ENCODE measurements at regions not wholly inside any gene's neighbourhood (a gene's known extent, or its start where the extent isn't known, plus 50 kb on each side); places are given as distances from the start of the nearest gene placed in this dataset.

DNA sequence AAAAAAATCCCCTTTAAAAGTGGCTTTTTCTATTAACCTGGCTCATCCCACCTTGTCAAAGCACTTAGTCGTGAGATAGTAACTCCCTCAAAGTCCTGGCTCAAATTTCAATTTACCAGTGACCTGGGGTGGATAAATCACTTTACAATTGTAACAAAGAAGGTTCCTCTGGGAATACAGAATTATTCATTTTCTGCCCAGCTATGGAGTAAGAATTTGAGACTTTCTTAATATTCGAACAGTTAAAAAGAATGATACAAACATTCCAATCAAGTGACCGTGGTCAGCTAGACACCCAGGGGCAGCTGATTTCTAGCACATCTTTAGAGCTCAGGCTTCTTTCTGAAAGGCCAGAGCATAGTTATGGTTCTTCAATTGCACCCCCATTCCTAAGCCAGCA, 291.0 kb upstream of the TGFBR2 start:
- Mint-ChIP-seq H3K4me3 (no peak overlapping the region), H3K27me3 (ENCODE audit: insufficient read depth, low read depth, poor library complexity) (no peaks in the 10 kb centered on the region), H3K9me3 (peaks cover 3% of the 10 kb centered on the region; the same call in 1 of the 3 replicates), H3K36me3 (ENCODE audit: low read depth) (0 out of 3 replicates have a peak, but pooled peaks cover 2% of the 10 kb centered on the region), H3K27ac (no peak overlapping the region), H3K4me1 (0 out of 3 replicates have a peak, but pooled peaks cover 2% of the 10 kb centered on the region)
- Histone ChIP-seq H3K4me1 (ENCODE audit: insufficient read depth) (no peaks in the 10 kb centered on the region), H3K36me3 (ENCODE audit: insufficient read depth) (no peaks in the 10 kb centered on the region), H3F3A (replicated peaks; ENCODE audit: low read depth) (no peaks in the 10 kb centered on the region), H3K27ac (ENCODE audit: low read depth) (no peak overlapping the region), H3K27me3 (ENCODE audit: insufficient read depth) (no peaks in the 10 kb centered on the region), H3K79me2 (replicated peaks; ENCODE audit: insufficient read depth) (no peaks in the 10 kb centered on the region), H3K4me2 (no peak overlapping the region), H3K9me2 (ENCODE audit: insufficient read depth) (no peaks in the 10 kb centered on the region), H4K20me1 (replicated peaks; ENCODE audit: insufficient read depth) (no peaks in the 10 kb centered on the region), H3K4me3 (no peak overlapping the region), H2AFZ (no peak overlapping the region)
- DNase-seq (ENCODE audit: low spot score) (no peak), ATAC-seq (no peak)
- TF ChIP-seq STAT1 (IDR thresholded peaks at IDR 0.05; ENCODE audit: unreplicated experiment) (no peak), EZH2 (IDR thresholded peaks at IDR 0.05; ENCODE audit: low read depth, unreplicated experiment) (no peak), ZNF114 (CRISPR knock-in tag; IDR thresholded peaks at IDR 0.05) (no peak), JUNB (IDR thresholded peaks at IDR 0.05; ENCODE audit: unreplicated experiment) (no peak), ZNF331 (CRISPR knock-in tag; IDR thresholded peaks at IDR 0.05; ENCODE audit: low read depth) (no peak), NANOG (IDR thresholded peaks at IDR 0.05; ENCODE audit: borderline replicate concordance) (no peak), CREB1 (CRISPR knock-in tag; IDR thresholded peaks at IDR 0.05; ENCODE audit: low read depth) (no peak)
- TF ChIP-seq, protein P1, sequence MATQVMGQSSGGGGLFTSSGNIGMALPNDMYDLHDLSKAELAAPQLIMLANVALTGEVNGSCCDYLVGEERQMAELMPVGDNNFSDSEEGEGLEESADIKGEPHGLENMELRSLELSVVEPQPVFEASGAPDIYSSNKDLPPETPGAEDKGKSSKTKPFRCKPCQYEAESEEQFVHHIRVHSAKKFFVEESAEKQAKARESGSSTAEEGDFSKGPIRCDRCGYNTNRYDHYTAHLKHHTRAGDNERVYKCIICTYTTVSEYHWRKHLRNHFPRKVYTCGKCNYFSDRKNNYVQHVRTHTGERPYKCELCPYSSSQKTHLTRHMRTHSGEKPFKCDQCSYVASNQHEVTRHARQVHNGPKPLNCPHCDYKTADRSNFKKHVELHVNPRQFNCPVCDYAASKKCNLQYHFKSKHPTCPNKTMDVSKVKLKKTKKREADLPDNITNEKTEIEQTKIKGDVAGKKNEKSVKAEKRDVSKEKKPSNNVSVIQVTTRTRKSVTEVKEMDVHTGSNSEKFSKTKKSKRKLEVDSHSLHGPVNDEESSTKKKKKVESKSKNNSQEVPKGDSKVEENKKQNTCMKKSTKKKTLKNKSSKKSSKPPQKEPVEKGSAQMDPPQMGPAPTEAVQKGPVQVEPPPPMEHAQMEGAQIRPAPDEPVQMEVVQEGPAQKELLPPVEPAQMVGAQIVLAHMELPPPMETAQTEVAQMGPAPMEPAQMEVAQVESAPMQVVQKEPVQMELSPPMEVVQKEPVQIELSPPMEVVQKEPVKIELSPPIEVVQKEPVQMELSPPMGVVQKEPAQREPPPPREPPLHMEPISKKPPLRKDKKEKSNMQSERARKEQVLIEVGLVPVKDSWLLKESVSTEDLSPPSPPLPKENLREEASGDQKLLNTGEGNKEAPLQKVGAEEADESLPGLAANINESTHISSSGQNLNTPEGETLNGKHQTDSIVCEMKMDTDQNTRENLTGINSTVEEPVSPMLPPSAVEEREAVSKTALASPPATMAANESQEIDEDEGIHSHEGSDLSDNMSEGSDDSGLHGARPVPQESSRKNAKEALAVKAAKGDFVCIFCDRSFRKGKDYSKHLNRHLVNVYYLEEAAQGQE (IDR thresholded peaks at IDR 0.05; ENCODE audit: unreplicated experiment), result no peak
- TF ChIP-seq, protein P2, sequence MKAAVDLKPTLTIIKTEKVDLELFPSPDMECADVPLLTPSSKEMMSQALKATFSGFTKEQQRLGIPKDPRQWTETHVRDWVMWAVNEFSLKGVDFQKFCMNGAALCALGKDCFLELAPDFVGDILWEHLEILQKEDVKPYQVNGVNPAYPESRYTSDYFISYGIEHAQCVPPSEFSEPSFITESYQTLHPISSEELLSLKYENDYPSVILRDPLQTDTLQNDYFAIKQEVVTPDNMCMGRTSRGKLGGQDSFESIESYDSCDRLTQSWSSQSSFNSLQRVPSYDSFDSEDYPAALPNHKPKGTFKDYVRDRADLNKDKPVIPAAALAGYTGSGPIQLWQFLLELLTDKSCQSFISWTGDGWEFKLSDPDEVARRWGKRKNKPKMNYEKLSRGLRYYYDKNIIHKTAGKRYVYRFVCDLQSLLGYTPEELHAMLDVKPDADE (IDR thresholded peaks at IDR 0.05), result no peak

DNA sequence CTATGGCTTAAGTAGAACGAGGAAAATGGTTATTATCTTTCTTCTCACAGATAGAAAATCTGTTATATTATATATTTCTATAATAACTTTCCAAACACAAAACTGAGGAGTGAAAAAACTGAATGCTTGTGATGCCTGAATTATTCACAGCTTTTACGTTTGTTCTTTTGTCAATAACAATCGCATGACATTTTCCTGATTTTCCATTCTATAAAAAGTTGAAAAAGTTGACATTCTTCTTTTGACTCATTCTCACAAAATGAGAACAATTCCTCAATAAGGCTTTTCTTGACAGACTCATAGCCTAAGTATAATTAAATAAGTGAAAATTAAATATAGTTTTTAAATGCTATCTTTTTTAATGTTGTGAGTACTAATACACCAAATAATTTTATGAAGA, 288.8 kb upstream of the TGFBR2 start:
- Histone ChIP-seq H3K36me3 (ENCODE audit: insufficient read depth) (no peaks in the 10 kb centered on the region), H3K4me2 (no peak overlapping the region), H3K4me1 (ENCODE audit: insufficient read depth) (no peaks in the 10 kb centered on the region), H3K27ac (ENCODE audit: low read depth) (no peak overlapping the region), H3K27me3 (ENCODE audit: insufficient read depth) (no peaks in the 10 kb centered on the region), H3K9me2 (ENCODE audit: insufficient read depth) (no peaks in the 10 kb centered on the region), H3K79me2 (replicated peaks; ENCODE audit: insufficient read depth) (no peaks in the 10 kb centered on the region), H3F3A (replicated peaks; ENCODE audit: low read depth) (no peaks in the 10 kb centered on the region), H4K20me1 (replicated peaks; ENCODE audit: insufficient read depth) (no peaks in the 10 kb centered on the region), H3K4me3 (no peak overlapping the region), H2AFZ (no peak overlapping the region)
- no peak overlapping the region for H3K4me3 Mint-ChIP-seq
- ATAC-seq, result no peak
- no peak overlapping the region for H3K27ac Mint-ChIP-seq
- peaks cover 3% of the 10 kb centered on the region; the same call in 1 of the 3 replicates for H3K9me3 Mint-ChIP-seq
- 0 out of 3 replicates have a peak, but pooled peaks cover 2% of the 10 kb centered on the region for H3K4me1 Mint-ChIP-seq
- H3K36me3 Mint-ChIP-seq (ENCODE audit: low read depth), result 0 out of 3 replicates have a peak, but pooled peaks cover 2% of the 10 kb centered on the region
- no peak for DNase-seq (ENCODE audit: low spot score)
- H3K27me3 Mint-ChIP-seq (ENCODE audit: insufficient read depth, low read depth, poor library complexity), result no peaks in the 10 kb centered on the region
- TF ChIP-seq, protein P3, sequence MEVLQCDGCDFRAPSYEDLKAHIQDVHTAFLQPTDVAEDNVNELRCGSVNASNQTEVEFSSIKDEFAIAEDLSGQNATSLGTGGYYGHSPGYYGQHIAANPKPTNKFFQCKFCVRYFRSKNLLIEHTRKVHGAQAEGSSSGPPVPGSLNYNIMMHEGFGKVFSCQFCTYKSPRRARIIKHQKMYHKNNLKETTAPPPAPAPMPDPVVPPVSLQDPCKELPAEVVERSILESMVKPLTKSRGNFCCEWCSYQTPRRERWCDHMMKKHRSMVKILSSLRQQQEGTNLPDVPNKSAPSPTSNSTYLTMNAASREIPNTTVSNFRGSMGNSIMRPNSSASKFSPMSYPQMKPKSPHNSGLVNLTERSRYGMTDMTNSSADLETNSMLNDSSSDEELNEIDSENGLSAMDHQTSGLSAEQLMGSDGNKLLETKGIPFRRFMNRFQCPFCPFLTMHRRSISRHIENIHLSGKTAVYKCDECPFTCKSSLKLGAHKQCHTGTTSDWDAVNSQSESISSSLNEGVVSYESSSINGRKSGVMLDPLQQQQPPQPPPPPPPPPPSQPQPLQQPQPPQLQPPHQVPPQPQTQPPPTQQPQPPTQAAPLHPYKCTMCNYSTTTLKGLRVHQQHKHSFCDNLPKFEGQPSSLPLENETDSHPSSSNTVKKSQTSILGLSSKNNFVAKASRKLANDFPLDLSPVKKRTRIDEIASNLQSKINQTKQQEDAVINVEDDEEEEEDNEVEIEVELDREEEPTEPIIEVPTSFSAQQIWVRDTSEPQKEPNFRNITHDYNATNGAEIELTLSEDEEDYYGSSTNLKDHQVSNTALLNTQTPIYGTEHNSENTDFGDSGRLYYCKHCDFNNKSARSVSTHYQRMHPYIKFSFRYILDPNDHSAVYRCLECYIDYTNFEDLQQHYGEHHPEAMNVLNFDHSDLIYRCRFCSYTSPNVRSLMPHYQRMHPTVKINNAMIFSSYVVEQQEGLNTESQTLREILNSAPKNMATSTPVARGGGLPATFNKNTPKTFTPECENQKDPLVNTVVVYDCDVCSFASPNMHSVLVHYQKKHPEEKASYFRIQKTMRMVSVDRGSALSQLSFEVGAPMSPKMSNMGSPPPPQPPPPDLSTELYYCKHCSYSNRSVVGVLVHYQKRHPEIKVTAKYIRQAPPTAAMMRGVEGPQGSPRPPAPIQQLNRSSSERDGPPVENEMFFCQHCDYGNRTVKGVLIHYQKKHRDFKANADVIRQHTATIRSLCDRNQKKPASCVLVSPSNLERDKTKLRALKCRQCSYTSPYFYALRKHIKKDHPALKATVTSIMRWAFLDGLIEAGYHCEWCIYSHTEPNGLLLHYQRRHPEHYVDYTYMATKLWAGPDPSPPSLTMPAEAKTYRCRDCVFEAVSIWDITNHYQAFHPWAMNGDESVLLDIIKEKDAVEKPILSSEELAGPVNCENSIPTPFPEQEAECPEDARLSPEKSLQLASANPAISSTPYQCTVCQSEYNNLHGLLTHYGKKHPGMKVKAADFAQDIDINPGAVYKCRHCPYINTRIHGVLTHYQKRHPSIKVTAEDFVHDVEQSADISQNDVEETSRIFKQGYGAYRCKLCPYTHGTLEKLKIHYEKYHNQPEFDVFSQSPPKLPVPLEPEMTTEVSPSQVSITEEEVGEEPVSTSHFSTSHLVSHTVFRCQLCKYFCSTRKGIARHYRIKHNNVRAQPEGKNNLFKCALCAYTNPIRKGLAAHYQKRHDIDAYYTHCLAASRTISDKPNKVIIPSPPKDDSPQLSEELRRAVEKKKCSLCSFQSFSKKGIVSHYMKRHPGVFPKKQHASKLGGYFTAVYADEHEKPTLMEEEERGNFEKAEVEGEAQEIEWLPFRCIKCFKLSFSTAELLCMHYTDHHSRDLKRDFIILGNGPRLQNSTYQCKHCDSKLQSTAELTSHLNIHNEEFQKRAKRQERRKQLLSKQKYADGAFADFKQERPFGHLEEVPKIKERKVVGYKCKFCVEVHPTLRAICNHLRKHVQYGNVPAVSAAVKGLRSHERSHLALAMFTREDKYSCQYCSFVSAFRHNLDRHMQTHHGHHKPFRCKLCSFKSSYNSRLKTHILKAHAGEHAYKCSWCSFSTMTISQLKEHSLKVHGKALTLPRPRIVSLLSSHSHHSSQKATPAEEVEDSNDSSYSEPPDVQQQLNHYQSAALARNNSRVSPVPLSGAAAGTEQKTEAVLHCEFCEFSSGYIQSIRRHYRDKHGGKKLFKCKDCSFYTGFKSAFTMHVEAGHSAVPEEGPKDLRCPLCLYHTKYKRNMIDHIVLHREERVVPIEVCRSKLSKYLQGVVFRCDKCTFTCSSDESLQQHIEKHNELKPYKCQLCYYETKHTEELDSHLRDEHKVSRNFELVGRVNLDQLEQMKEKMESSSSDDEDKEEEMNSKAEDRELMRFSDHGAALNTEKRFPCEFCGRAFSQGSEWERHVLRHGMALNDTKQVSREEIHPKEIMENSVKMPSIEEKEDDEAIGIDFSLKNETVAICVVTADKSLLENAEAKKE (CRISPR knock-in tag; IDR thresholded peaks at IDR 0.05), result no peak

All from GM23338 (cell line).